Left renal cortex interstitium (tissue), 4 donors: ENCODE measurements at regions not wholly inside any gene's neighbourhood (a gene's known extent, or its start where the extent isn't known, plus 50 kb on each side); places are given as distances from the start of the nearest gene placed in this dataset.

Experiments
- DNase-seq, 4 donors: peaks; one replicate each; pipeline ENCODE4 v3.0.0-alpha.2; 2013; ENCODE audit warnings: low read depth in 4 of 4, low spot score in 2 of 4, missing footprints in 1 of 4

DNA sequence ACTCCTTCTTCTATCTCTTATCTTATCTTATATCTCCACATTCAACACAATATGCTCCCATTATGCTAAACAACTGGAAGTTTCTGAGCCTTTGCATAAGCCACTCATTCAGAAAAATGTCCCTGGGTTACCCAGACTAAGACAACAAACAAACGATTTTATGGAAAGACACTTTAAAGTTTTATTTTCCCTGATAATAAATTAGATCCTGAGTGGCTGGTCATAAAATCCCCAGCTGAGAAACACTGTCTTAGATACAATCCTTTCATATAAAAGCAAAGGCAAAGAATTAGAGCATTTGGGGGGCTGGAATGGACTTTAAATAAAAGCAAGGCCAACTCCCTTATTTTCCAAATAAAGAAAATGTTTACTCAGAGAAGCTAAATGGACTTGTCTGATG is 322.3 kb downstream of the GBE1 start:
- peak in 2 of 4 donors; percentile 8 to 34 for DNase-seq

- no peak for DNase-seq
These were observed 323.8 kb downstream of the GBE1 start for GRCh38 chr3:81437683-81438082.

DNA sequence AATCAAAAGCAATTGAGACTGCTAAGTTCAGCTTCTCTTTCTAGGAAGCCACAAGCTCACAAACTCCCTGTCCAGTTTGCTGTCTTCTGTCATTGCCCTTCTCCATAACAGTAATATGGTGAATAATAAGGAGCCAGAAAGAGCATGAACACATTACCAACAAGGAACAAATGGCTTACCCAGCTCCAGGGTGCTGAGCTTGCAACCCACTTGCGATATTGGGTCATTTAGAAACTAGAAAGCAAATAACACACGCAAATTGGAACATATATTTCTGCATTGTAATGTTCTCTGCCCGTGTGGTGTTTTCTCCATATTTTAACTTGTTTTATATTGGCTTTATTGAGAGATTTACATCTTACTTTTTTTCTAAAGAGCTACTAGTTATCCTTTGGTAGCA is 325.3 kb downstream of the GBE1 start:
- DNase-seq = no peak

DNA sequence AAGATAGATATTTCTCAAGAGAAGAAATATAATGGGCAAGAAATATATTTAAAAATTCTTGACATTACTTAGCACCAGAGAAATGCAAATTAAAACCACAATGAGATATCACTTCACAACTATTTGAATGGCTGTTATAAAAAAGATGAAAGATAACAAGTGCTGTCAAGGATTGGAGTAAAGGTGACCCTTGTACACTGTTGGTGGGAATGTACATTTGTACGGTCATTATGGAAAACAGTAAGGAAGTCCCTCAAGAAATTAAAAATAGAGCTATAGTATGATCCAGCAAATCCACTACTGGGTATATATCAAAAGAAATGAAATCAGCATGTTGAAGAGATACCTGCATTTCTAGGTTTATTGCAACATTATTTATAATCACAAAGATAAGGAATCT is 326.4 kb downstream of the GBE1 start:
- DNase-seq = no peak

GRCh38 chr3:81434161-81434560 is 327.3 kb downstream of the GBE1 start:
- no peak for DNase-seq

DNA sequence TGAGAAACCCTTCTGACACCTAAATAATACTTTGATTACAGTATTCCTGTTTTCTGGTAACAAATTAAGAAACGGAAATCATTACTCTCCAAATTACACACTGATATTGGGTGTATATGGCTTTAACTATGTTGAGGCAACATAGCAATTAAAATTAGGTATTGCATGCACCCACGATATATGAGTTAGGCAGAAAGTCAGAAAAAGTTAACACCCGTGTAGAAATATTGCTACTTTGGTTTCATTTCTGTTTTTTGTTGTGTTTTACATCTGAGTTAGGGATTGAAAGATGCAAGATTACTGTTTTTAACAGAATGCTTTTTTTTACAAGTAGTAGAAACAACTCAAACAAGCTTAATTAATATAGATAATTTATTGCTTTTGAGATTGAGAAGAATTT is 327.8 kb downstream of the GBE1 start:
- no peak for DNase-seq

DNA sequence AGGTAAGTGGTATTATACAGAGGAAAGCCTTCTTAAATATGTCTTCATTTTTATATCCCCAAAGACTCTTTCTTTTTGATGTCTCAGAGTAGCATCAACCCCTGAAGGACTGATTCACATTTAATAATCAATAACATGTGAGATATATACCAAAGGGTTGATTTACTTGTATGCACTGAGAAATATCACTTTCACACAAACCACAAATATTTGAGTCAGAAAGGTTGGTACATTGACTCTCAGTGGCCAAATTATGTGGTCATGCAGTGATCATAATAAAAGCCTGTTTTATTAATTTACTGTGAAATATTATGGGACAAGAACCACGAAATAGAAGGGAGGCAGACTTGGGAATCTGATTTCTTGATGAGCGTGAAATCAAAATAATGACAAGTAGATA is 329.0 kb downstream of the GBE1 start:
- DNase-seq = no peak

GRCh38 chr3:81426826-81427577 is 334.4 kb downstream of the GBE1 start:
- no peak for DNase-seq

GRCh38 chr3:81425198-81425868 is 336.1 kb downstream of the GBE1 start:
- no peak for DNase-seq

- DNase-seq = no peak
These were observed 342.2 kb downstream of the GBE1 start for GRCh38 chr3:81419228-81419627.

GRCh38 chr3:81416812-81417211 is 344.6 kb downstream of the GBE1 start:
- no peak for DNase-seq

DNA sequence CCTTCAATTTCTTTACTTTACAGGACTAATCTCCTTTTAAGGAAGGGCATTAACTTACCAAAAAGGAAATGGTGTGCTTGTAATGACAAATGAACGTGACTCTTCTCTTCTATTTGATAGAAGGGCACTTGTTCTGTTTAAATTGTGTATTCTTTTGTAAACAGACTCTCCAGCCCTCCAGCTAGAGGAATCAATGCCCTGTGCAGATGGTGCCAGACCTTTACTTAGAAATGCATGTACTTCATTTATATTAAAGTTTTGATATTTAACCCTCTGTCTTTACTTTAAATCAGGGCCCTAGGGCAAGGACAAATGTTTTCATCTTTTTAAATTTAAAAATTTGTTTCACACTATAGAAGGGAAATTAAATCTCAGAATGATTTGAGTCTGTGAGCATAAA is 355.1 kb downstream of the GBE1 start:
- DNase-seq = no peak

DNA sequence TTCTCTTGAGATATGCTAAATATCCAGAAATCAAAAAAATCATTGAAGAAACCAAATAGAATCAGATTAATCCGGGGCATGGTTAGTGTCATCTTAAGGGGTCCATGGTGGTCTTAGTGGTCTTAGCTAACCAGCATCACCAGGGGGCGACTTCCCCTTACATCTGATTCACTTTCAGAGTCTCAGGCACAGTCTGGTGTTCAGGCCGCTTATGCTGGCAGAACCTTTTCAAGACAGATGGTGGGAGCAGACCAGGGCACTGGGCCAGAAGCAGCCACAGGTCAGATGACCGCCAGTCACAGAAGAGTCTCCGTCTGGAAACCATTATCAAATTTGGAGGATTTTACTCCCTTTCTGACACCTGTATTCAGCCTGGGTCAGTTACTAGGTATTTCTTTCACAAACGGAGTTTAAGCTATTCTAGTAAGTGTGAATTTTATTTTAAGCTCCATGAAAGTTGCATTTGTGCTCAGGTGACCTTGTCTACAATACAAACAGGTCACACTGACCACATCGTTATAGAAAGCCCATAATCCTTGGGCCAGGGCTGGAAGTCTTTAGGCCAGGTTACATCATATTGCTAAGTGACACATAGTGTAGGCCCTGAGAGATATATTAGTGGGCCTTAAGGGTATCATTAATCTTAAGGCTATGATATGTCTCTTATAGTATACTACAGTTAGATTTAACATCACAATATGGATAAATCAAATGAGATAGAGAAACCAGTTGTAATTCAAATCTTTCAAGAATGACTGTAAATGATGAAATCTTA is 365.5 kb downstream of the GBE1 start:
- DNase-seq = no peak

- DNase-seq = no peak
These were observed 366.6 kb downstream of the GBE1 start for GRCh38 chr3:81394651-81395524.

- DNase-seq = no peak
These were observed 368.2 kb downstream of the GBE1 start for GRCh38 chr3:81393251-81393650.

- DNase-seq = no peak
These were observed 370.6 kb downstream of the GBE1 start for GRCh38 chr3:81390796-81391195.

DNA sequence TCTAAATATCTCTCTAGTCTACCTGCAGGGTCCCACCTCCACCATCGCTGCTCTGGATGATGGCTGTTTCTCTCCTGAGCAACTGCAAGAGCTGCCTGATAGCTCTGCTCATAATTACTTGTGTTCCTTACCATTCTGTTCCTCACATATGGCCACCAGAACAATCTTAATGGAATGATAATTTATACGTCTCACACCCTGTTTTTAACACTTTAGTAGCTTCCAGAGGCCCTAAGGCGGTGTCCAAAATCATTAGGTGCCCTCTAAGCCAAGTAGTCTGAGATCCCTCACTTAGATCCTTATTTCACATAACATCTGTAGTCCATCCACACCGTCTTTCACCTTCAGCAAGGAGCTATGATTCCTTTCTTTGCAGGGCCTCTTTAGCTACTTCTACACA is 373.3 kb downstream of the GBE1 start:
- DNase-seq = no peak

DNA sequence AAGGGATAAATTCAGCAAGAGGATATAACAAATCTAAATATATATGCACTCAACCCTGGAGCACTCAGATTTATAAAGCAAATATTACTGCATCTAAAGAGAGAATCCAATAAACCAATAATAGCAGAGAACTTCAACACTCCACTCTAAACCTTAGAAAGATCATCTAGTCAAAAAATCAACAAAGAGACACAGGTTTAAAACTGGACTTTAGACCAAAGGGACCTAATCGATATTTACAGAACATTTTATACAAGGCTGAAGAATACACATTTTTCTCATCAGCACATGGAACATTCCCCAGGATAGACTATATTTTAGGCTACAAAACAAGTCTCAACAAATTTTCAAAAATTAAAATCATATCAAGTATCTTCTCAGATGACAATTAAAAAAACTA is 379.0 kb downstream of the GBE1 start:
- no peak for DNase-seq

DNA sequence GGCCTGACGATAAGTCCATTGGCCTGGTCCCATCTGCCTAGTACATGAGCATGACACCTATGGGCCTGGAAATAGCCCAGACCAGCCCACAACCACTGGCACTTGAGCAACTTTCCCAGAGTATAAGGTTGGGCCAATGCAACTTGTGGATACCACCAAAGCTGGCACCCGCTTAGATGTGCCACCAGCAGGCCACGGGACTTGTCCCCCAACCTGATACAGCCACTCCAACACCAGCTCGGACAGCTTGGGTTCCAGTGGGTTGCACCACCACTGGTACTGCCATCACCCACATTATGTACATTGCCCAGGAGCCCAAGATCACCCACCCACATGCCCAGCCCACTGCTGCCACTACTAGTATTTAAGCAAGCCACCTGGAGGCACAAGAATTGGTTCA is 381.2 kb downstream of the GBE1 start:
- no peak for DNase-seq

DNA sequence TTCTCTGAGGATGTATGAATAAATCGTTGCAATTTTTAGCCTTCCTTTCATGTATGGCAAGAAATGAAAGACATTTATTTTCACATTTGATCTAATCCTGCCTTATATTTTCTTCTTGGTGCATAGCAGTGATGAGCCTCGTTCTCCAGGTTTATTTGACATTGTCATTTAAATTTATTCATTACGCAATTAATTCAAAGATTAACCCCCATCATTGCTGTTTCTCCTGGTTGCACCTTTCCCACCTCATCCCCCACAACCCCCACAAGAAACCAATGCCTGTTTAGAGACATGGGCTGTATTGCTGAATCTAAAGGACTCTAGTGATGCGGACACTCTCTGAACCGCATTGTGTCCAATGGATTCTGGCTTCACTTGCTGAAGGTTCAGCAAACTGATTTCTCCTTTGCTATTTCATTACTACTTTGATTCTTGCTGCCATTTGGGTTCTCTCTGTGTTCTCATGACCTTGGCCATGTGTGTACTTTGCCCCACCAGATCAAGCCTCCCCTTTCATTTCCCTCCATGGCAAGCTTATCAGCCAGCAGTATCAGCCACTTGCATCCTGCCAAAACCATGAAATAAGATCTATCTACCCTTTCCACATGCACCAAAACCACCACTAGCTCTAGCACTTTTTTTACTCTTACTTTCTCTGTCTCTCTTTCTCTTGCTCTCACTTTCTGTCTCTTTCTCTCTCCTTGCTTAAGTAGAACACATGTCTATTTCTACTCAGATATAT is 382.7 kb downstream of the GBE1 start:
- DNase-seq = no peak
